H1 (cell line): ENCODE measurements at regions not wholly inside any gene's neighbourhood (a gene's known extent, or its start where the extent isn't known, plus 50 kb on each side); places are given as distances from the start of the nearest gene placed in this dataset.

Experiments used
- CTCF ChIA-PET: fragments of 300-600 bp; sonication (Branson Sonifier 250); formaldehyde crosslinking; loops from one replicate; lab custom pipeline; 2021; ENCODE audit not compliant: partially characterized antibody; lab: Charles Lee
- POLR2A ChIA-PET: fragments of 300-600 bp; sonication (Branson Sonifier 250); formaldehyde crosslinking; loops from one replicate; lab custom pipeline; 2021; ENCODE audit warnings: inconsistent platforms; ENCODE audit not compliant: partially characterized antibody; lab: Charles Lee
- DNase-seq, 2 experiments: peaks; one replicate each; pipeline versions ENCODE4 v3.0.0 to v3.0.0-alpha.2; 2010 to 2022; ENCODE audit warnings: low spot score in 2 of 2, low read depth in 1 of 2, mixed read lengths in 1 of 2
- FAIRE-seq: peaks from 2 replicates; lab custom pipeline; 2011; peaks lifted over from hg19 to GRCh38; lab: Jason Lieb, UNC
- H2AFZ ChIP-seq: 2 replicates; pipeline ENCODE4 v1.8.1; 2012; ENCODE audit warnings: low read length, inconsistent platforms
- H2AK5ac ChIP-seq: 2 replicates; pipeline ENCODE4 v1.6.1; 2013; ENCODE audit warnings: low read depth, low read length
- H2BK120ac ChIP-seq: replicated peaks from 2 replicates; pipeline ENCODE3; 2013; ENCODE audit warnings: low read depth, low read length, inconsistent platforms
- H2BK12ac ChIP-seq: 2 replicates; pipeline ENCODE4 v1.6.1; 2013; ENCODE audit warnings: low read depth, low read length
- H2BK15ac ChIP-seq: 2 replicates; pipeline ENCODE4 v1.6.1; 2013; ENCODE audit warnings: low read length
- H2BK20ac ChIP-seq: 2 replicates; pipeline ENCODE4 v1.6.1; 2013; ENCODE audit warnings: low read length
- H2BK5ac ChIP-seq: 2 replicates; pipeline ENCODE4 v1.6.1; 2013; ENCODE audit warnings: low read depth, low read length
- H3K14ac ChIP-seq: 2 replicates; pipeline ENCODE4 v1.6.1; 2013; ENCODE audit warnings: inconsistent platforms; ENCODE audit not compliant: insufficient read length
- H3K18ac ChIP-seq: 2 replicates; pipeline ENCODE4 v1.6.1; 2013; ENCODE audit warnings: low read length; ENCODE audit errors: extremely low read depth
- H3K23ac ChIP-seq: 2 replicates; pipeline ENCODE4 v1.6.1; 2013; ENCODE audit warnings: inconsistent platforms; ENCODE audit not compliant: insufficient read length
- H3K23me2 ChIP-seq: 2 replicates; pipeline ENCODE4 v1.6.1; 2013; ENCODE audit warnings: low read depth, low read length
- H3K27ac ChIP-seq: 2 replicates; pipeline ENCODE4 v1.6.1; 2011; ENCODE audit warnings: low read depth, low read length, inconsistent platforms
- H3K27me3 ChIP-seq, 4 experiments: replicated peaks in 1 of 4; 1 replicate in 1 of 4; 2 replicates in 3 of 4; pipeline versions ENCODE4 v1.6.1 to v1.8.1; 2011 to 2013; ENCODE audit warnings: low read length in 3 of 4, mild to moderate bottlenecking in 3 of 4, inconsistent platforms in 2 of 4, mixed read lengths in 2 of 4, moderate library complexity in 1 of 4; ENCODE audit not compliant: control insufficient read depth in 3 of 4, insufficient read depth in 3 of 4; ENCODE audit errors: extremely low read depth in 1 of 4
- H3K36me3 ChIP-seq, 4 experiments: 2 replicates each; pipeline versions ENCODE4 v1.6.1 to v1.8.1; 2011 to 2013; ENCODE audit warnings: mild to moderate bottlenecking in 4 of 4, low read length in 3 of 4, moderate library complexity in 2 of 4, control low read depth in 1 of 4, inconsistent platforms in 1 of 4; ENCODE audit not compliant: insufficient read depth in 4 of 4, control insufficient read depth in 2 of 4
- H3K4ac ChIP-seq: replicated peaks from 2 replicates; pipeline ENCODE3; 2013; ENCODE audit warnings: low read length, low read depth, mixed read lengths, inconsistent platforms; ENCODE audit not compliant: insufficient read length
- H3K4me1 ChIP-seq, 4 experiments: replicated peaks in 1 of 4; 1 replicate in 1 of 4; 2 replicates in 3 of 4; pipeline versions ENCODE4 v1.6.1 to v1.8.1; 2011 to 2013; ENCODE audit warnings: low read length in 3 of 4, inconsistent platforms in 2 of 4, mixed read lengths in 1 of 4; ENCODE audit not compliant: insufficient read depth in 4 of 4, control insufficient read depth in 3 of 4
- H3K4me2 ChIP-seq, 2 experiments: 2 replicates each; pipeline versions ENCODE4 v1.6.1 to v1.8.1; 2011 to 2013; ENCODE audit warnings: low read depth in 2 of 2, low read length in 2 of 2, control low read depth in 1 of 2, inconsistent platforms in 1 of 2, mild to moderate bottlenecking in 1 of 2; ENCODE audit not compliant: insufficient read depth in 1 of 2
- H3K4me3 ChIP-seq, 4 experiments: fragments of 200-600, 300-600 bp in 1 of 4; sonication (generic), shearing (Covaris generic), sonication (Bioruptor Twin) in 1 of 4; 2 replicates each; pipeline versions ENCODE4 v1.5.1 to v1.8.1; 2011 to 2016; ENCODE audit warnings: low read length in 4 of 4, low read depth in 3 of 4, control low read depth in 2 of 4, inconsistent platforms in 2 of 4, mild to moderate bottlenecking in 2 of 4, mixed read lengths in 1 of 4, moderate library complexity in 1 of 4; ENCODE audit not compliant: insufficient read depth in 2 of 4; ENCODE audit errors: extremely low read depth in 1 of 4
- H3K56ac ChIP-seq: replicated peaks from 2 replicates; pipeline ENCODE3; 2013; ENCODE audit warnings: low read depth, mild to moderate bottlenecking, mixed read lengths, low read length, inconsistent platforms; ENCODE audit not compliant: insufficient read length
- H3K79me1 ChIP-seq: 2 replicates; pipeline ENCODE4 v1.6.1; 2013; ENCODE audit warnings: low read depth, low read length, control low read depth
- H3K79me2 ChIP-seq, 2 experiments: 2 replicates each; pipeline versions ENCODE4 v1.6.1 to v1.8.1; 2012 to 2013; ENCODE audit warnings: low read length in 2 of 2, mild to moderate bottlenecking in 2 of 2, inconsistent platforms in 1 of 2; ENCODE audit not compliant: insufficient read depth in 2 of 2, control insufficient read depth in 1 of 2
- H3K9ac ChIP-seq, 4 experiments: replicated peaks in 1 of 4; 1 replicate in 1 of 4; 2 replicates in 3 of 4; pipeline versions ENCODE4 v1.6.1 to v1.8.1; 2011 to 2013; ENCODE audit warnings: low read depth in 3 of 4, low read length in 3 of 4, control low read depth in 2 of 4, mild to moderate bottlenecking in 2 of 4, moderate library complexity in 2 of 4, inconsistent platforms in 1 of 4; ENCODE audit errors: extremely low read depth in 1 of 4
- H3K9me3 ChIP-seq, 2 experiments: 2 replicates each; pipeline versions ENCODE4 v1.6.1 to v1.8.1; 2012 to 2013; ENCODE audit warnings: mild to moderate bottlenecking in 2 of 2, moderate library complexity in 2 of 2, control low read depth in 1 of 2, inconsistent platforms in 1 of 2, low read depth in 1 of 2, low read length in 1 of 2, mixed read lengths in 1 of 2; ENCODE audit not compliant: insufficient read depth in 2 of 2
- H4K20me1 ChIP-seq, 2 experiments: replicated peaks in 1 of 2; 2 replicates each; pipeline versions ENCODE3 to v1.8.1; 2011 to 2013; ENCODE audit warnings: inconsistent platforms in 2 of 2, low read length in 2 of 2, mild to moderate bottlenecking in 1 of 2; ENCODE audit not compliant: insufficient read depth in 2 of 2, control insufficient read depth in 1 of 2
- H4K5ac ChIP-seq: 2 replicates; pipeline ENCODE4 v1.6.1; 2013; ENCODE audit warnings: low read length, low read depth, mixed read lengths, inconsistent platforms; ENCODE audit not compliant: insufficient read length
- H4K8ac ChIP-seq: 2 replicates; pipeline ENCODE4 v1.8.0; 2013; ENCODE audit warnings: mild to moderate bottlenecking, moderate library complexity, low read length, inconsistent platforms; ENCODE audit not compliant: insufficient read depth; ENCODE audit errors: extremely low read depth
- H4K91ac ChIP-seq: replicated peaks from 2 replicates; pipeline ENCODE3; 2013; ENCODE audit warnings: low read length, mixed read lengths, inconsistent platforms; ENCODE audit not compliant: insufficient read length
- CBX8 ChIP-seq: fragments of 300-800, 300-1000 bp; sonication (generic); IDR thresholded peaks from 2 replicates; pipeline ENCODE4 v1.7.1; 2016; ENCODE audit warnings: low read depth, low read length, borderline replicate concordance
- GTF2F1 ChIP-seq: IDR thresholded peaks from 2 replicates; pipeline ENCODE4 v1.6.1; 2012; ENCODE audit warnings: low read depth, low read length, improper control_type of control experiment, borderline replicate concordance
- HDAC6 ChIP-seq: IDR thresholded peaks from one replicate; pipeline ENCODE4 v1.7.1; 2012; ENCODE audit warnings: low read depth, mild to moderate bottlenecking, inconsistent platforms, low read length, moderate library complexity
- POLR2AphosphoS5 ChIP-seq: IDR thresholded peaks from 2 replicates; pipeline ENCODE4 v1.6.1; 2011; ENCODE audit warnings: low read depth, low read length
- SIRT6 ChIP-seq: IDR thresholded peaks from one replicate; pipeline ENCODE4 v1.7.1; 2012; ENCODE audit warnings: low read length, inconsistent platforms
- TBP ChIP-seq: IDR thresholded peaks from 2 replicates; pipeline ENCODE4 v1.6.1; 2011; ENCODE audit warnings: low read depth, low read length, improper control_type of control experiment
- TEAD4 ChIP-seq: IDR thresholded peaks from 2 replicates; pipeline ENCODE4 v1.6.1; 2012; ENCODE audit warnings: low read depth, low read length, inconsistent platforms, mixed read lengths
- YY1 ChIP-seq: IDR thresholded peaks from 2 replicates; pipeline ENCODE4 v1.6.1; 2011; ENCODE audit warnings: low read depth, mild to moderate bottlenecking, low read length
- WGBS, 2 experiments: shearing (Covaris generic) in 1 of 2; methylation state at CpG; one replicate each; pipeline versions ENCODE4 v1.1.6 to v1.1.7; 2013 to 2015; ENCODE audit warnings: low lambda C conversion rate in 2 of 2, mixed read lengths in 2 of 2, inconsistent platforms in 1 of 2, low coverage in 1 of 2, missing lambda C conversion rate in 1 of 2; ENCODE audit not compliant: insufficient replicate concordance in 2 of 2, insufficient coverage in 1 of 2, insufficient read length in 1 of 2; ENCODE audit errors: extremely low coverage in 1 of 2, missing lambda C conversion rate in 1 of 2; 5-methylcytosine and 5-hydroxymethylcytosine counted together
- TF ChIP-seq, protein P1 (sequence below): IDR thresholded peaks from 2 replicates; pipeline ENCODE4 v1.6.1; 2011; ENCODE audit warnings: low read length, improper control_type of control experiment

DNA sequence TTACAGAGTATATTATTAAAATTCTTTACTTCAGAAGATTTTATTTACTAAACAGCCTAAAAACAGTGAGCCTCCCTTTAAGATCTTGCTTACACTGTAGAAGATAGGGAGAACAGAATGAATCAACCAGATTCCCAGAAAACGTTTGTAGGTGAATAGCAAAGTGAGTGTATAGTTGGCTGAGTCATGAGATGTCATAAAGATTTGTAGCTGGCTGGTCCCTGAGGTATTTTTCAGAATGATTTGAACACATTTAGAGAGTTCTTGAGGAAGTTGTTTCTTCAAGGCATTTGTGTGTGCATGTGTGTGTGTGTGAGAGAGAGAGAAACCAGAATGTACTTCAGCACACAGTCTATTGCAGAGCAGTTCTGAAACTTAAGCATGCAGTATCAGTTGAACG is 159.4 kb upstream of the PRR16 start:
- CTCF ChIA-PET, result no interaction called here
- H3K79me2 ChIP-seq, result no peaks in the 10 kb centered on the region

More for the DNA sequence above, 159.4 kb upstream of the PRR16 start:
- Histone ChIP-seq H2AFZ (no peak overlapping the region), H3K18ac (no peak overlapping the region), H4K5ac (no peak overlapping the region), H3K27me3 (no peaks in the 10 kb centered on the region), H2BK12ac (no peak overlapping the region), H2BK15ac (no peak overlapping the region), H3K9ac (no peak overlapping the region), H4K91ac (no peak overlapping the region), H3K23ac (no peak overlapping the region), H4K20me1 (no peaks in the 10 kb centered on the region), H3K14ac (no peak overlapping the region), H3K9me3 (no peaks in the 10 kb centered on the region), H3K56ac (no peak overlapping the region), H3K4me1 (no peaks in the 10 kb centered on the region), H3K4me2 (no peak overlapping the region), H3K36me3 (no peaks in the 10 kb centered on the region), H3K4ac (no peak overlapping the region), H3K79me1 (no peaks in the 10 kb centered on the region), H2BK5ac (no peak overlapping the region), H2AK5ac (no peak overlapping the region), H2BK20ac (no peak overlapping the region), H2BK120ac (no peak overlapping the region), H3K23me2 (no peaks in the 10 kb centered on the region), H4K8ac (no peak overlapping the region), H3K27ac (no peak overlapping the region), H3K4me3 (no peak overlapping the region)
- FAIRE-seq, result no peak
- DNase-seq, result no peak
- 63% methylated on average over 2 of the region's 2 CpGs; no CpG with 5 or more reads in 1 of the 2 experiments for WGBS, 2 experiments
- POLR2A ChIA-PET, result no interaction called here
- TF ChIP-seq YY1, result no peak
- no peak for TF ChIP-seq SIRT6
- no peak for TF ChIP-seq TEAD4
- TF ChIP-seq POLR2AphosphoS5, result no peak
- TF ChIP-seq HDAC6, result no peak
- TF ChIP-seq, protein P1, sequence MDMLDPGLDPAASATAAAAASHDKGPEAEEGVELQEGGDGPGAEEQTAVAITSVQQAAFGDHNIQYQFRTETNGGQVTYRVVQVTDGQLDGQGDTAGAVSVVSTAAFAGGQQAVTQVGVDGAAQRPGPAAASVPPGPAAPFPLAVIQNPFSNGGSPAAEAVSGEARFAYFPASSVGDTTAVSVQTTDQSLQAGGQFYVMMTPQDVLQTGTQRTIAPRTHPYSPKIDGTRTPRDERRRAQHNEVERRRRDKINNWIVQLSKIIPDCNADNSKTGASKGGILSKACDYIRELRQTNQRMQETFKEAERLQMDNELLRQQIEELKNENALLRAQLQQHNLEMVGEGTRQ, result no peak
- no peak for TF ChIP-seq GTF2F1
- no peak for TF ChIP-seq CBX8
- no peak for TF ChIP-seq TBP
